Activated CD4-positive, alpha-beta T cell treated with anti-CD3 and anti-CD28 coated beads, Interleukin-2, amount 10 ng/mL, durations not matched to agents 7 days and 5 days (primary cell): ENCODE measurements at regions not wholly inside any gene's neighbourhood (a gene's known extent, or its start where the extent isn't known, plus 50 kb on each side); places are given as distances from the start of the nearest gene placed in this dataset.
"Not testable (repeated sequence)": the region's sequence is repeated elsewhere in the genome, so short reads cannot be mapped to it uniquely, and the experiment has no call there.

Source experiments
- CTCF ChIA-PET: fragments of 350-600 bp; sonication (Branson Sonifier 250); formaldehyde crosslinking; loops from one replicate; lab custom pipeline; 2021; ENCODE audit warnings: antibody characterized with exemption; lab: Charles Lee
- POLR2A ChIA-PET: fragments of 350-600 bp; sonication (Branson Sonifier 250); formaldehyde crosslinking; loops from one replicate; lab custom pipeline; 2021; ENCODE audit warnings: antibody characterized with exemption; lab: Charles Lee
- DNase-seq: peaks from one replicate; pipeline ENCODE4 v3.0.0-alpha.2; 2020
- H3K27ac Mint-ChIP-seq: one replicate; pipeline ENCODE4 v1.8.0; 2021; ENCODE audit warnings: mild to moderate bottlenecking, moderate library complexity, mixed read lengths
- H3K27me3 Mint-ChIP-seq: one replicate; pipeline ENCODE4 v1.8.0; 2021; ENCODE audit warnings: mixed read lengths
- H3K36me3 Mint-ChIP-seq: one replicate; pipeline ENCODE4 v1.8.0; 2021; ENCODE audit warnings: low read depth, mixed read lengths
- H3K4me1 Mint-ChIP-seq: one replicate; pipeline ENCODE4 v1.8.0; 2021; ENCODE audit warnings: mixed read lengths
- H3K4me3 Mint-ChIP-seq: one replicate; pipeline ENCODE4 v1.8.0; 2021; ENCODE audit warnings: mild to moderate bottlenecking, moderate library complexity, mixed read lengths
- H3K9me3 Mint-ChIP-seq: one replicate; pipeline ENCODE4 v1.8.0; 2021; ENCODE audit warnings: mixed read lengths

- H3K4me1 Mint-ChIP-seq, H3K9me3 Mint-ChIP-seq, H3K4me3 Mint-ChIP-seq, CTCF ChIA-PET, H3K27ac Mint-ChIP-seq, POLR2A ChIA-PET, DNase-seq, H3K27me3 Mint-ChIP-seq, H3K36me3 Mint-ChIP-seq: not testable (repeated sequence)
Measured at GRCh38 chr1:14432728-14433127, 165.8 kb upstream of the KAZN start.

- Mint-ChIP-seq H3K27me3 (no peaks in the 10 kb centered on the region), H3K27ac (no peak overlapping the region), H3K9me3 (no peaks in the 10 kb centered on the region), H3K4me3 (no peak overlapping the region), H3K4me1 (no peaks in the 10 kb centered on the region), H3K36me3 (no peaks in the 10 kb centered on the region)
- ChIA-PET POLR2A (no interaction called here), CTCF (no interaction called here)
- DNase-seq: no peak
Measured at GRCh38 chr1:14435368-14436023, 163.0 kb upstream of the KAZN start.

GRCh38 chr1:14437417-14437918 lies 161.0 kb upstream of the KAZN start:
- H3K27ac Mint-ChIP-seq: no peak overlapping the region

GRCh38 chr1:14438127-14438769 lies 160.2 kb upstream of the KAZN start:
- H3K27ac Mint-ChIP-seq: no peak overlapping the region
- POLR2A ChIA-PET: no interaction called here
- H3K36me3 Mint-ChIP-seq: no peaks in the 10 kb centered on the region
- DNase-seq: no peak
- H3K4me3 Mint-ChIP-seq: no peak overlapping the region
- no peaks in the 10 kb centered on the region for H3K9me3 Mint-ChIP-seq
- H3K27me3 Mint-ChIP-seq: no peaks in the 10 kb centered on the region
- H3K4me1 Mint-ChIP-seq: no peaks in the 10 kb centered on the region
- CTCF ChIA-PET: no interaction called here

More at GRCh38 chr1:14437417-14437918, 161.0 kb upstream of the KAZN start:
- no peaks in the 10 kb centered on the region for H3K27me3 Mint-ChIP-seq
- no peak overlapping the region for H3K4me3 Mint-ChIP-seq
- ChIA-PET CTCF (no interaction called here), POLR2A (no interaction called here)
- H3K9me3 Mint-ChIP-seq: no peaks in the 10 kb centered on the region
- DNase-seq: no peak
- H3K36me3 Mint-ChIP-seq: no peaks in the 10 kb centered on the region
- H3K4me1 Mint-ChIP-seq: no peaks in the 10 kb centered on the region

- Mint-ChIP-seq H3K4me1 (no peaks in the 10 kb centered on the region), H3K36me3 (no peaks in the 10 kb centered on the region), H3K27me3 (no peaks in the 10 kb centered on the region), H3K9me3 (no peaks in the 10 kb centered on the region), H3K4me3 (no peak overlapping the region), H3K27ac (no peak overlapping the region)
- DNase-seq: no peak
- ChIA-PET POLR2A (no interaction called here), CTCF (no interaction called here)
Measured at GRCh38 chr1:14439015-14439414, 159.5 kb upstream of the KAZN start.

GRCh38 chr1:14440166-14440565 lies 158.3 kb upstream of the KAZN start:
- Mint-ChIP-seq H3K36me3 (no peaks in the 10 kb centered on the region), H3K9me3 (no peaks in the 10 kb centered on the region), H3K4me1 (no peaks in the 10 kb centered on the region), H3K27ac (no peak overlapping the region), H3K4me3 (no peak overlapping the region), H3K27me3 (no peaks in the 10 kb centered on the region)
- DNase-seq: no peak
- POLR2A ChIA-PET: no interaction called here
- CTCF ChIA-PET: no interaction called here

GRCh38 chr1:14440731-14441130 lies 157.8 kb upstream of the KAZN start:
- ChIA-PET CTCF (no interaction called here), POLR2A (no interaction called here)
- no peaks in the 10 kb centered on the region for H3K27me3 Mint-ChIP-seq
- no peaks in the 10 kb centered on the region for H3K4me1 Mint-ChIP-seq
- no peak for DNase-seq
- no peak overlapping the region for H3K27ac Mint-ChIP-seq
- H3K9me3 Mint-ChIP-seq: no peaks in the 10 kb centered on the region
- no peak overlapping the region for H3K4me3 Mint-ChIP-seq
- no peaks in the 10 kb centered on the region for H3K36me3 Mint-ChIP-seq

- H3K9me3 Mint-ChIP-seq: no peaks in the 10 kb centered on the region
- H3K4me1 Mint-ChIP-seq: no peaks in the 10 kb centered on the region
- no peak for DNase-seq
- H3K4me3 Mint-ChIP-seq: no peak overlapping the region
- no peak overlapping the region for H3K27ac Mint-ChIP-seq
- no peaks in the 10 kb centered on the region for H3K36me3 Mint-ChIP-seq
- ChIA-PET POLR2A (no interaction called here), CTCF (no interaction called here)
- no peaks in the 10 kb centered on the region for H3K27me3 Mint-ChIP-seq
Measured at GRCh38 chr1:14441302-14441741, 157.2 kb upstream of the KAZN start.

- no peaks in the 10 kb centered on the region for H3K9me3 Mint-ChIP-seq
- DNase-seq: no peak
- ChIA-PET CTCF (no interaction called here), POLR2A (no interaction called here)
- H3K4me1 Mint-ChIP-seq: no peaks in the 10 kb centered on the region
- no peaks in the 10 kb centered on the region for H3K27me3 Mint-ChIP-seq
- H3K36me3 Mint-ChIP-seq: no peaks in the 10 kb centered on the region
- no peak overlapping the region for H3K27ac Mint-ChIP-seq
- no peak overlapping the region for H3K4me3 Mint-ChIP-seq
Measured at GRCh38 chr1:14442669-14443068, 155.8 kb upstream of the KAZN start.

GRCh38 chr1:14443164-14443787 lies 155.2 kb upstream of the KAZN start:
- Mint-ChIP-seq H3K27ac (no peak overlapping the region), H3K4me1 (no peaks in the 10 kb centered on the region), H3K36me3 (no peaks in the 10 kb centered on the region), H3K27me3 (no peaks in the 10 kb centered on the region), H3K9me3 (no peaks in the 10 kb centered on the region), H3K4me3 (no peak overlapping the region)
- ChIA-PET CTCF (no interaction called here), POLR2A (no interaction called here)
- DNase-seq: no peak

GRCh38 chr1:14451217-14451616 lies 147.3 kb upstream of the KAZN start:
- ChIA-PET POLR2A (no interaction called here), CTCF (no interaction called here)
- DNase-seq: no peak
- Mint-ChIP-seq H3K27ac (no peak overlapping the region), H3K4me3 (no peak overlapping the region), H3K36me3 (no peaks in the 10 kb centered on the region), H3K9me3 (no peaks in the 10 kb centered on the region), H3K27me3 (no peaks in the 10 kb centered on the region), H3K4me1 (no peaks in the 10 kb centered on the region)

GRCh38 chr1:14452551-14452950 lies 145.9 kb upstream of the KAZN start:
- H3K4me1 Mint-ChIP-seq: no peaks in the 10 kb centered on the region
- DNase-seq: no peak
- CTCF ChIA-PET: no interaction called here
- no peak overlapping the region for H3K27ac Mint-ChIP-seq
- POLR2A ChIA-PET: no interaction called here
- no peak overlapping the region for H3K4me3 Mint-ChIP-seq
- H3K9me3 Mint-ChIP-seq: no peaks in the 10 kb centered on the region
- H3K36me3 Mint-ChIP-seq: no peaks in the 10 kb centered on the region
- no peaks in the 10 kb centered on the region for H3K27me3 Mint-ChIP-seq

GRCh38 chr1:14460173-14460572 lies 138.3 kb upstream of the KAZN start:
- no peak for DNase-seq
- Mint-ChIP-seq H3K27me3 (no peaks in the 10 kb centered on the region), H3K4me1 (no peaks in the 10 kb centered on the region), H3K36me3 (no peaks in the 10 kb centered on the region), H3K9me3 (no peaks in the 10 kb centered on the region), H3K27ac (no peak overlapping the region), H3K4me3 (no peak overlapping the region)
- ChIA-PET POLR2A (no interaction called here), CTCF (no interaction called here)
